ENCODE measurements at regions not wholly inside any gene's neighbourhood (a gene's known extent, or its start where the extent isn't known, plus 50 kb on each side); places are given as distances from the start of the nearest gene placed in this dataset.

DNA sequence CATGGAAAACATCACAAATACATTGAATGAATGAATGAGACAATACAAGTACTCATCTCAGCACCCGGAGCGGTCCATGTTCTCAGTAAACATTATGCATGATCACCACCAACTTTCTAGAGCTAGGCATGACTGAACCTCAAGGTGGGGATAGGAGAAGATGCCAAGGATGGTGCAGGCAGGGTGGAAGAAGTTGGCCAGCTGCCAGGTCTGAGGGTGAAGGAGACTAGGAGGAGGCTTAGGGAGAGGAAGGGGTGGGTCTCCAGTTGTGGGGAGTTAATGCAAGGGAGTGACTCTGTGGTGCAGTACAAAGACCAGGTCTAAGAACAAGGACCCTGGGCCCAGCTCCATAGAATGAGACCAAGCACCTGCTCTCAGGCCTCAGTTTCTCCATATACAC, 91.7 kb downstream of the MATN1 start:
- no peaks in the 10 kb centered on the region for H3F3A ChIP-seq (ENCODE audit: insufficient read depth, low read length, poor library complexity, severe bottlenecking)
- H2AFZ ChIP-seq (ENCODE audit: low read depth, low read length): no peak overlapping the region
- no peak overlapping the region for H3K27ac ChIP-seq (ENCODE audit: low read length)
- H3K9ac ChIP-seq (ENCODE audit: low read length): no peak overlapping the region
- no peaks in the 10 kb centered on the region for H3K36me3 ChIP-seq (ENCODE audit: insufficient read depth, low read length)
- no peaks in the 10 kb centered on the region for H3K9me3 ChIP-seq (ENCODE audit: low read length)
- no peak overlapping the region for H3K4me2 ChIP-seq (ENCODE audit: low read length)
- no peaks in the 10 kb centered on the region for H3K79me2 ChIP-seq (replicated peaks; ENCODE audit: insufficient read depth, low read length)
- no peaks in the 10 kb centered on the region for H3K27me3 ChIP-seq (ENCODE audit: insufficient read depth, low read depth, low read length)
- no peak for TF ChIP-seq SMC3 (conservative IDR thresholded peaks at IDR 0.05; ENCODE audit: poor library complexity)
- no peak for TF ChIP-seq MXI1 (conservative IDR thresholded peaks at IDR 0.05; ENCODE audit: poor library complexity, severe bottlenecking)
- TF ChIP-seq REST (IDR thresholded peaks at IDR 0.05; ENCODE audit: borderline replicate concordance): no peak
- no peak for TF ChIP-seq POLR2AphosphoS5 (IDR thresholded peaks at IDR 0.05)
- no peak for TF ChIP-seq TAF1 (IDR thresholded peaks at IDR 0.05; ENCODE audit: low read depth)
- TF ChIP-seq CTCF (IDR thresholded peaks at IDR 0.05; ENCODE audit: poor library complexity, severe bottlenecking): no peak
- TF ChIP-seq RAD21 (conservative IDR thresholded peaks at IDR 0.05): no peak
- no peak for TF ChIP-seq EP300 (conservative IDR thresholded peaks at IDR 0.05; ENCODE audit: poor library complexity, severe bottlenecking)
- TF ChIP-seq EZH2 (IDR thresholded peaks at IDR 0.05; ENCODE audit: borderline replicate concordance, insufficient read depth, low read length, poor library complexity, severe bottlenecking): no peak
- no peak overlapping the region for H3K4me3 ChIP-seq (ENCODE audit: low read length)
- H4K20me1 ChIP-seq (ENCODE audit: insufficient read depth): no peaks in the 10 kb centered on the region
- H3K9me2 ChIP-seq (ENCODE audit: insufficient read depth, low read length): no peaks in the 10 kb centered on the region

DNA sequence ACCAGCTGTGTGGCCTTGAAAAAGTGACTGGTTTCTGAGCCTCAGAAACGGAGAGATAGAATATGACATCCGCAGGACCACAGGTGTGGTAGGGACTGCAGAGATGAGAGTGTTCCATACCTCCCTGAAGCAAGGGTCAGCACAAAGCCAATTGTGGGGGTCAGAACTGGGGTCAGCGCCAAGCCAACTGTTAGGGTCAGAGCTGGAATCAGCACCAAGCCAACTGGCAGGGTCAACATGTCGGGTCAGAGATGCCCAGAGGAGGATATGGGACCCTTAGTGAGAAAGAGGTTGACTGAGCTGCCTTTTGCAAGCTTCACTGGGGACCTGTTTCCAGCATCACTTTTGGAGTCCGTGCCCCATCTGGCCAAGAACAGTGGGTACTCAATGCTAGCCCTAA, 93.9 kb downstream of the MATN1 start:
- Histone ChIP-seq H3K9me3 (ENCODE audit: low read length) (no peaks in the 10 kb centered on the region), H3K4me2 (ENCODE audit: low read length) (no peak overlapping the region), H4K20me1 (ENCODE audit: insufficient read depth) (no peaks in the 10 kb centered on the region), H3K9ac (ENCODE audit: low read length) (no peak overlapping the region), H3F3A (ENCODE audit: insufficient read depth, low read length, poor library complexity, severe bottlenecking) (no peaks in the 10 kb centered on the region), H3K27ac (ENCODE audit: low read length) (no peak overlapping the region), H3K9me2 (ENCODE audit: insufficient read depth, low read length) (no peaks in the 10 kb centered on the region), H3K27me3 (ENCODE audit: insufficient read depth, low read depth, low read length) (no peaks in the 10 kb centered on the region), H3K4me3 (ENCODE audit: low read length) (no peak overlapping the region), H3K79me2 (replicated peaks; ENCODE audit: insufficient read depth, low read length) (no peaks in the 10 kb centered on the region), H2AFZ (ENCODE audit: low read depth, low read length) (no peak overlapping the region), H3K36me3 (ENCODE audit: insufficient read depth, low read length) (no peaks in the 10 kb centered on the region)
- TF ChIP-seq TAF1 (IDR thresholded peaks at IDR 0.05; ENCODE audit: low read depth): no peak
- TF ChIP-seq EZH2 (IDR thresholded peaks at IDR 0.05; ENCODE audit: borderline replicate concordance, insufficient read depth, low read length, poor library complexity, severe bottlenecking): no peak
- no peak for TF ChIP-seq RAD21 (conservative IDR thresholded peaks at IDR 0.05)
- no peak for TF ChIP-seq POLR2AphosphoS5 (IDR thresholded peaks at IDR 0.05)
- no peak for TF ChIP-seq CTCF (IDR thresholded peaks at IDR 0.05; ENCODE audit: poor library complexity, severe bottlenecking)
- TF ChIP-seq EP300 (conservative IDR thresholded peaks at IDR 0.05; ENCODE audit: poor library complexity, severe bottlenecking): no peak

Data from neural cell (in vitro differentiated cells).